HepG2 (cell line): ENCODE measurements at regions not wholly inside any gene's neighbourhood (a gene's known extent, or its start where the extent isn't known, plus 50 kb on each side); places are given as distances from the start of the nearest gene placed in this dataset.

ENCODE experiments used
- ATAC-seq: fragments of 200-7000 bp; cut with Tn5 transposase; 3 replicates; pipeline ENCODE4 v1.9.1; 2020; ENCODE audit warnings: mild to moderate bottlenecking, moderate library complexity
- BruUV-seq: library from RNA; stranded (reverse); fragments of 400-500 nt; replicated peaks from 2 replicates; lab custom pipeline; 2021; lab: Mats Ljungman, UMichigan
- CTCF ChIA-PET: fragments of 300-600 bp; formaldehyde crosslinking; extraction: SDS; loops from one replicate; lab custom pipeline; 2021; ENCODE audit warnings: low total read pairs, inconsistent platforms, low intra/inter-chr PET ratio; lab: Yijun Ruan, JAX
- POLR2A ChIA-PET: fragments of 350-600 bp; sonication (Branson Sonifier 250); formaldehyde crosslinking; loops from one replicate; lab custom pipeline; 2020; ENCODE audit warnings: antibody characterized with exemption, inconsistent platforms; lab: Yijun Ruan, JAX
- DNase-seq: peaks from one replicate; pipeline ENCODE4 v3.0.0-alpha.2; 2015; ENCODE audit warnings: low spot score
- FAIRE-seq: peaks from 3 replicates; lab custom pipeline; 2011; peaks lifted over from hg19 to GRCh38; lab: Jason Lieb, UNC
- H2AFZ ChIP-seq: one replicate; pipeline ENCODE4 v1.6.1; 2011; ENCODE audit warnings: low read length, inconsistent platforms
- H3K27ac ChIP-seq: fragments of 300-600 bp; 3 replicates; pipeline ENCODE4 v1.8.0; 2011; ENCODE audit warnings: mixed run types, mild to moderate bottlenecking, mixed read lengths, low read length, inconsistent platforms; ENCODE audit not compliant: insufficient read depth; ENCODE audit errors: extremely low read length
- H3K27me3 ChIP-seq, 2 experiments: fragments of 200-600 bp in 1 of 2; 2 replicates in 1 of 2; 3 replicates in 1 of 2; pipeline versions ENCODE4 v1.6.0 to v1.8.0; 2011; ENCODE audit warnings: low read length in 2 of 2, mild to moderate bottlenecking in 2 of 2, moderate library complexity in 2 of 2, inconsistent platforms in 1 of 2; ENCODE audit not compliant: insufficient read depth in 2 of 2, control insufficient read depth in 1 of 2
- H3K36me3 ChIP-seq, 2 experiments: fragments of 200-600 bp in 1 of 2; replicated peaks in 1 of 2; 2 replicates in 1 of 2; 3 replicates in 1 of 2; pipeline versions ENCODE4 v1.5.1 to v1.8.0; 2011; ENCODE audit warnings: low read length in 2 of 2, inconsistent platforms in 1 of 2; ENCODE audit not compliant: insufficient read depth in 2 of 2, control insufficient read depth in 1 of 2
- H3K4me1 ChIP-seq: 2 replicates; pipeline ENCODE4 v1.5.1; 2012; ENCODE audit warnings: low read length, inconsistent platforms; ENCODE audit not compliant: insufficient read depth
- H3K4me2 ChIP-seq: 2 replicates; pipeline ENCODE4 v1.6.0; 2011; ENCODE audit warnings: low read depth, low read length, inconsistent platforms
- H3K4me3 ChIP-seq, 3 experiments: fragments of 200-600 bp in 1 of 3; sonication (generic), shearing (Covaris generic) in 1 of 3; replicated peaks in 1 of 3; 2 replicates each; pipeline ENCODE4 v1.5.1; 2011 to 2016; ENCODE audit warnings: low read length in 3 of 3, inconsistent platforms in 2 of 3, low read depth in 2 of 3, mild to moderate bottlenecking in 2 of 3, control low read depth in 1 of 3, mixed read lengths in 1 of 3; ENCODE audit not compliant: insufficient read depth in 1 of 3
- H3K79me2 ChIP-seq: one replicate; pipeline ENCODE4 v1.6.1; 2011; ENCODE audit warnings: low read length, inconsistent platforms; ENCODE audit not compliant: insufficient read depth
- H3K9ac ChIP-seq: 2 replicates; pipeline ENCODE4 v1.6.0; 2011; ENCODE audit warnings: mild to moderate bottlenecking, low read depth, low read length, inconsistent platforms; ENCODE audit not compliant: insufficient read depth
- H3K9me3 ChIP-seq: 2 replicates; pipeline ENCODE4 v1.5.1; 2012; ENCODE audit warnings: mild to moderate bottlenecking, low read length
- H4K20me1 ChIP-seq: 2 replicates; pipeline ENCODE4 v1.6.0; 2011; ENCODE audit warnings: inconsistent platforms, mild to moderate bottlenecking, low read length, moderate library complexity; ENCODE audit not compliant: insufficient read depth
- CEBPG ChIP-seq: IDR thresholded peaks from 2 replicates; pipeline ENCODE4 v1.6.1; 2016
- HMG20B ChIP-seq: conservative IDR thresholded peaks from 2 replicates; pipeline ENCODE4 v1.6.1; 2016; ENCODE audit warnings: missing genetic modification reagents, missing compliant biosample characterization
- RBFOX2 ChIP-seq: fragments of 200-400 bp; formaldehyde crosslinking; IDR thresholded peaks from 2 replicates; pipeline ENCODE4 v1.6.1; 2017; ENCODE audit warnings: low read depth, mild to moderate bottlenecking, low read length
- SALL1 ChIP-seq: sonication (generic); formaldehyde crosslinking; IDR thresholded peaks from 2 replicates; pipeline ENCODE4 v1.8.0; 2022; ENCODE audit warnings: mild to moderate bottlenecking, missing genetic modification reagents
- SRSF4 ChIP-seq: fragments of 200-400 bp; formaldehyde crosslinking; IDR thresholded peaks from one replicate; pipeline ENCODE4 v1.6.1; 2018; ENCODE audit warnings: mild to moderate bottlenecking, low read depth, low read length, moderate library complexity; ENCODE audit not compliant: poor library complexity, severe bottlenecking
- ZNF235 ChIP-seq: sonication (generic); formaldehyde crosslinking; IDR thresholded peaks from 2 replicates; pipeline ENCODE4 v1.8.1; 2023; ENCODE audit warnings: mild to moderate bottlenecking, missing genetic modification reagents, borderline replicate concordance
- ZNF354B ChIP-seq: sonication (generic); formaldehyde crosslinking; IDR thresholded peaks from 2 replicates; pipeline ENCODE4 v1.8.0; 2022; ENCODE audit warnings: mild to moderate bottlenecking, missing genetic modification reagents
- ZNF746 ChIP-seq: sonication (generic); formaldehyde crosslinking; IDR thresholded peaks from 2 replicates; pipeline ENCODE4 v1.8.0; 2022; ENCODE audit warnings: mild to moderate bottlenecking, missing genetic modification reagents
- WGBS: methylation state at CpG from one replicate; pipeline ENCODE4 v1.1.6; 2017; ENCODE audit warnings: low lambda C conversion rate; 5-methylcytosine and 5-hydroxymethylcytosine counted together
- in situ Hi-C: cut with HindIII; loops from 2 replicates; pipeline ENCODE4 v1.10.0; 2017; ENCODE audit warnings: low pct_unique_long_range_greater_than_20kb; ENCODE audit not compliant: extremely low pct_ligation_motif_present
- intact Hi-C: fragments of 100-400 bp; cut with micrococcal nuclease; formaldehyde crosslinking; loops from one replicate; pipeline ENCODE4 v1.10.0; 2022; ENCODE audit not compliant: unreplicated experiment
- TF ChIP-seq, protein P1 (sequence below): sonication (generic); formaldehyde crosslinking; IDR thresholded peaks from 2 replicates; pipeline ENCODE4 v1.9.0; 2022; ENCODE audit warnings: low read depth, missing genetic modification reagents
- TF ChIP-seq, protein P2 (sequence below): sonication (generic); formaldehyde crosslinking; IDR thresholded peaks from 2 replicates; pipeline ENCODE4 v1.4.0; 2020; ENCODE audit warnings: low read depth, mild to moderate bottlenecking, missing genetic modification reagents

DNA sequence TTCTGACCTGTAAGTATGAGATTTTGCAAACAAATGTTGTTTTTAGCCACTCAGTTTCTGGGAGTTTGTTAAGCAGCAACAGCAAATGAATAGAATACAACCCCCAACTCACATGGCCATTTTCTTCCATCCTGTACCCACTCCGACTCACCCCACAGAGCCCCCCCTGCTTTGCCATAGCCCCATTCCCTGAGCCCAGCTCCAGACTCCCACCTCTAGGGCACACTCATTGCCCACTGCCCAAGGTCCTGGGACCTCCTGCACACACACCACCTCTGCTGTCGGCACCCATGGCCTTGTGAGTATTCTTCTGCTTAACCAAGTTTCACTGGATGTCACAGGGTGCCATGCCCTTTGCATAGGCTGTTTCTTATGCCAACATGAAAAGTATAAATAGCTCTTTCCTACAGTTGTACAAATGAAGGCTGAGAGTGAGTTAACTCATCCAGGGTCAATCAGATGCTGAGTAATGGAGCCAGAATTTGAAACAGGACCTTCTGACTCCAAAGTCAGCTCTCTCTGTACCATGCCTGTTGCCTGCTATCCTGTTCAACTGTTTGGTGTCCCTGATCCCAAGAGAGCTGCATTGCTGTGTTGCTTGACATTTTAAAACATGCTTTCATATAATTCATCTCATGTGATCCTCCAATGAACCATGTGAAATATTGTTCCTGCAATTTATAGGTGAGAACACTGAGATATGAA is 367.8 kb upstream of the ZMIZ1 start:
- in situ Hi-C loops = no loop called here
- no peak overlapping the region for H3K9ac ChIP-seq
- H3K4me2 ChIP-seq = no peak overlapping the region
- no peak for ATAC-seq
- peaks cover 4 to 44% of the 10 kb centered on the region in 2 experiments; a peak in 3 of 5 replicates for H3K27me3 ChIP-seq
- POLR2A ChIA-PET = no interaction called here
- 43% methylated on average over 2 of the region's 2 CpGs for WGBS
- H2AFZ ChIP-seq = no peak overlapping the region
- TF ChIP-seq CEBPG (CRISPR knock-in tag) (no peak), SALL1 (CRISPR knock-in tag) (no peak), SRSF4 (no peak), HMG20B (CRISPR knock-in tag) (no peak), ZNF235 (no peak), ZNF354B (CRISPR knock-in tag) (no peak), ZNF746 (CRISPR knock-in tag) (no peak), RBFOX2 (no peak)
- TF ChIP-seq, protein P1, sequence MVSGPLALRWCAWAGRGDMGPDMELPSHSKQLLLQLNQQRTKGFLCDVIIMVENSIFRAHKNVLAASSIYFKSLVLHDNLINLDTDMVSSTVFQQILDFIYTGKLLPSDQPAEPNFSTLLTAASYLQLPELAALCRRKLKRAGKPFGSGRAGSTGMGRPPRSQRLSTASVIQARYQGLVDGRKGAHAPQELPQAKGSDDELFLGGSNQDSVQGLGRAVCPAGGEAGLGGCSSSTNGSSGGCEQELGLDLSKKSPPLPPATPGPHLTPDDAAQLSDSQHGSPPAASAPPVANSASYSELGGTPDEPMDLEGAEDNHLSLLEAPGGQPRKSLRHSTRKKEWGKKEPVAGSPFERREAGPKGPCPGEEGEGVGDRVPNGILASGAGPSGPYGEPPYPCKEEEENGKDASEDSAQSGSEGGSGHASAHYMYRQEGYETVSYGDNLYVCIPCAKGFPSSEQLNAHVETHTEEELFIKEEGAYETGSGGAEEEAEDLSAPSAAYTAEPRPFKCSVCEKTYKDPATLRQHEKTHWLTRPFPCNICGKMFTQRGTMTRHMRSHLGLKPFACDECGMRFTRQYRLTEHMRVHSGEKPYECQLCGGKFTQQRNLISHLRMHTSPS = no peak
- TF ChIP-seq, protein P2, sequence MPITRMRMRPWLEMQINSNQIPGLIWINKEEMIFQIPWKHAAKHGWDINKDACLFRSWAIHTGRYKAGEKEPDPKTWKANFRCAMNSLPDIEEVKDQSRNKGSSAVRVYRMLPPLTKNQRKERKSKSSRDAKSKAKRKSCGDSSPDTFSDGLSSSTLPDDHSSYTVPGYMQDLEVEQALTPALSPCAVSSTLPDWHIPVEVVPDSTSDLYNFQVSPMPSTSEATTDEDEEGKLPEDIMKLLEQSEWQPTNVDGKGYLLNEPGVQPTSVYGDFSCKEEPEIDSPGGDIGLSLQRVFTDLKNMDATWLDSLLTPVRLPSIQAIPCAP (CRISPR knock-in tag) = no peak
- TF ChIP-seq, all 625 proteins: peak for 0
- no TSS peak for BruUV-seq
- Histone ChIP-seq H3K27ac (no peak overlapping the region), H4K20me1 (no peaks in the 10 kb centered on the region), H3K79me2 (no peaks in the 10 kb centered on the region), H3K36me3 (no peaks in the 10 kb centered on the region), H3K9me3 (no peaks in the 10 kb centered on the region), H3K4me3 (no peak overlapping the region), H3K4me1 (no peaks in the 10 kb centered on the region)
- intact Hi-C loops = no loop called here
- CTCF ChIA-PET = no interaction called here
- FAIRE-seq (no peak), DNase-seq (no peak)
